H9 (cell line): ENCODE measurements at regions not wholly inside any gene's neighbourhood (a gene's known extent, or its start where the extent isn't known, plus 50 kb on each side); places are given as distances from the start of the nearest gene placed in this dataset.

Source experiments
- DNase-seq: peaks from one replicate; pipeline ENCODE4 v3.0.0-alpha.2; 2017
- H2AFZ ChIP-seq: one replicate; pipeline ENCODE4 v1.6.1; 2013; ENCODE audit warnings: mild to moderate bottlenecking, low read length, control low read depth, moderate library complexity
- H2AK5ac ChIP-seq: 2 replicates; pipeline ENCODE4 v1.6.1; 2013; ENCODE audit warnings: low read length, control low read depth, mixed read lengths; ENCODE audit not compliant: insufficient read length
- H2BK120ac ChIP-seq: one replicate; pipeline ENCODE4 v1.6.1; 2013; ENCODE audit warnings: low read depth, mild to moderate bottlenecking, low read length, control low read depth, inconsistent platforms; ENCODE audit not compliant: poor library complexity, severe bottlenecking
- H2BK12ac ChIP-seq: 2 replicates; pipeline ENCODE4 v1.6.1; 2013; ENCODE audit warnings: low read length, control low read depth, mixed read lengths, low read depth; ENCODE audit not compliant: insufficient read length
- H2BK15ac ChIP-seq: 2 replicates; pipeline ENCODE4 v1.6.1; 2013; ENCODE audit warnings: low read depth, low read length, control low read depth
- H2BK20ac ChIP-seq: one replicate; pipeline ENCODE4 v1.6.1; 2013; ENCODE audit warnings: low read depth, mild to moderate bottlenecking, low read length, control low read depth, inconsistent platforms; ENCODE audit not compliant: poor library complexity, severe bottlenecking
- H2BK5ac ChIP-seq: 2 replicates; pipeline ENCODE4 v1.6.1; 2013; ENCODE audit warnings: low read length, control low read depth, mixed read lengths; ENCODE audit not compliant: insufficient read length
- H3K14ac ChIP-seq: 2 replicates; pipeline ENCODE4 v1.6.1; 2013; ENCODE audit warnings: low read length, control low read depth; ENCODE audit not compliant: insufficient read depth
- H3K18ac ChIP-seq: 2 replicates; pipeline ENCODE4 v1.6.1; 2013; ENCODE audit warnings: low read depth, mild to moderate bottlenecking, mixed read lengths, low read length, control low read depth; ENCODE audit not compliant: insufficient read length
- H3K23ac ChIP-seq: 2 replicates; pipeline ENCODE4 v1.6.1; 2013; ENCODE audit warnings: low read length, control low read depth, mixed read lengths, low read depth; ENCODE audit not compliant: insufficient read length
- H3K23me2 ChIP-seq: 2 replicates; pipeline ENCODE4 v1.6.1; 2013; ENCODE audit warnings: low read depth, mild to moderate bottlenecking, mixed read lengths, low read length, control low read depth; ENCODE audit not compliant: insufficient read length, poor library complexity, severe bottlenecking
- H3K27ac ChIP-seq: 2 replicates; pipeline ENCODE4 v1.5.1; 2013; ENCODE audit warnings: low read length, control low read depth, mixed read lengths, low read depth; ENCODE audit not compliant: insufficient read length
- H3K27me3 ChIP-seq: 2 replicates; pipeline ENCODE4 v1.6.1; 2013; ENCODE audit warnings: low read length, control low read depth, inconsistent platforms; ENCODE audit not compliant: insufficient read depth
- H3K4ac ChIP-seq: 2 replicates; pipeline ENCODE4 v1.6.1; 2013; ENCODE audit warnings: low read depth, mild to moderate bottlenecking, control low read depth, inconsistent platforms, low read length, moderate library complexity
- H3K4me1 ChIP-seq: 2 replicates; pipeline ENCODE4 v1.6.1; 2013; ENCODE audit warnings: low read length, control low read depth, inconsistent platforms; ENCODE audit not compliant: insufficient read depth
- H3K4me2 ChIP-seq: 2 replicates; pipeline ENCODE4 v1.6.1; 2013; ENCODE audit warnings: low read length, control low read depth, mixed read lengths; ENCODE audit not compliant: insufficient read length, insufficient read depth
- H3K56ac ChIP-seq: 2 replicates; pipeline ENCODE4 v1.6.1; 2013; ENCODE audit warnings: low read depth, mild to moderate bottlenecking, mixed read lengths, low read length, control low read depth; ENCODE audit not compliant: insufficient read length
- H3K79me1 ChIP-seq: 2 replicates; pipeline ENCODE4 v1.6.1; 2013; ENCODE audit warnings: low read depth, mild to moderate bottlenecking, moderate library complexity, low read length, control low read depth, inconsistent platforms; ENCODE audit not compliant: insufficient read depth, poor library complexity, severe bottlenecking
- H3K79me2 ChIP-seq: 2 replicates; pipeline ENCODE4 v1.6.1; 2013; ENCODE audit warnings: low read length, control low read depth, inconsistent platforms; ENCODE audit not compliant: insufficient read depth
- H3K9ac ChIP-seq: 2 replicates; pipeline ENCODE4 v1.6.1; 2013; ENCODE audit warnings: low read length, control low read depth, mixed read lengths; ENCODE audit not compliant: insufficient read length; ENCODE audit errors: extremely low read depth
- H3K9me3 ChIP-seq: one replicate; pipeline ENCODE4 v1.6.1; 2013; ENCODE audit warnings: low read depth, low read length, inconsistent platforms; ENCODE audit not compliant: control insufficient read depth
- H3T11ph ChIP-seq: one replicate; pipeline ENCODE4 v1.6.1; 2013; ENCODE audit warnings: mild to moderate bottlenecking, low read length, control low read depth, inconsistent platforms
- H4K20me1 ChIP-seq: one replicate; pipeline ENCODE4 v1.6.1; 2013; ENCODE audit not compliant: control insufficient read depth, insufficient read length, insufficient read depth
- H4K5ac ChIP-seq: 2 replicates; pipeline ENCODE4 v1.6.1; 2013; ENCODE audit warnings: low read depth, mild to moderate bottlenecking, mixed read lengths, low read length, control low read depth; ENCODE audit not compliant: insufficient read length
- H4K8ac ChIP-seq: replicated peaks from 2 replicates; pipeline ENCODE4 v1.6.1; 2013; ENCODE audit warnings: low read length, control low read depth, mixed read lengths, low read depth; ENCODE audit not compliant: insufficient read length
- H4K91ac ChIP-seq: 2 replicates; pipeline ENCODE4 v1.6.1; 2013; ENCODE audit warnings: low read depth, mild to moderate bottlenecking, moderate library complexity, mixed read lengths, low read length, control low read depth; ENCODE audit not compliant: insufficient read length
- H3K27ac Mint-ChIP-seq, 3 experiments: 2 replicates in 2 of 3; 3 replicates in 1 of 3; pipeline ENCODE4 v1.8.0; 2020 to 2021; ENCODE audit warnings: mixed read lengths in 3 of 3, mild to moderate bottlenecking in 1 of 3, moderate library complexity in 1 of 3
- H3K27me3 Mint-ChIP-seq: 2 replicates; pipeline ENCODE4 v1.8.0; 2021; ENCODE audit warnings: low read depth, mild to moderate bottlenecking, moderate library complexity, mixed read lengths
- H3K36me3 Mint-ChIP-seq, 3 experiments: 2 replicates in 2 of 3; 3 replicates in 1 of 3; pipeline ENCODE4 v1.8.0; 2020 to 2021; ENCODE audit warnings: low read depth in 3 of 3, mixed read lengths in 3 of 3; ENCODE audit not compliant: insufficient read depth in 1 of 3
- H3K4me1 Mint-ChIP-seq, 2 experiments: 2 replicates each; pipeline ENCODE4 v1.8.0; 2020; ENCODE audit warnings: mixed read lengths in 2 of 2
- H3K4me3 Mint-ChIP-seq, 2 experiments: 2 replicates in 1 of 2; 3 replicates in 1 of 2; pipeline ENCODE4 v1.8.0; 2020 to 2021; ENCODE audit warnings: mild to moderate bottlenecking in 2 of 2, mixed read lengths in 2 of 2, moderate library complexity in 1 of 2
- H3K9me3 Mint-ChIP-seq, 2 experiments: 2 replicates in 1 of 2; 3 replicates in 1 of 2; pipeline ENCODE4 v1.8.0; 2020; ENCODE audit warnings: mild to moderate bottlenecking in 2 of 2, mixed read lengths in 2 of 2, moderate library complexity in 1 of 2
- WGBS: extraction: QIAGEN DNeasy Blood & Tissue Kit; methylation state at CpG from one replicate; pipeline ENCODE4 v1.1.7; 2013; ENCODE audit warnings: missing lambda C conversion rate, low lambda C conversion rate, mixed read lengths; ENCODE audit not compliant: insufficient read length; ENCODE audit errors: extremely low coverage; 5-methylcytosine and 5-hydroxymethylcytosine counted together
- TF ChIP-seq, protein P1 (sequence below): fragments of 200-600 bp; sonication (generic); conservative IDR thresholded peaks from 3 replicates; pipeline ENCODE4 v1.8.0; 2021; ENCODE audit warnings: antibody characterized with exemption, mild to moderate bottlenecking

- H3K79me1 ChIP-seq: no peaks in the 10 kb centered on the region
- no peak overlapping the region for H2BK12ac ChIP-seq
- TF ChIP-seq, protein P1, sequence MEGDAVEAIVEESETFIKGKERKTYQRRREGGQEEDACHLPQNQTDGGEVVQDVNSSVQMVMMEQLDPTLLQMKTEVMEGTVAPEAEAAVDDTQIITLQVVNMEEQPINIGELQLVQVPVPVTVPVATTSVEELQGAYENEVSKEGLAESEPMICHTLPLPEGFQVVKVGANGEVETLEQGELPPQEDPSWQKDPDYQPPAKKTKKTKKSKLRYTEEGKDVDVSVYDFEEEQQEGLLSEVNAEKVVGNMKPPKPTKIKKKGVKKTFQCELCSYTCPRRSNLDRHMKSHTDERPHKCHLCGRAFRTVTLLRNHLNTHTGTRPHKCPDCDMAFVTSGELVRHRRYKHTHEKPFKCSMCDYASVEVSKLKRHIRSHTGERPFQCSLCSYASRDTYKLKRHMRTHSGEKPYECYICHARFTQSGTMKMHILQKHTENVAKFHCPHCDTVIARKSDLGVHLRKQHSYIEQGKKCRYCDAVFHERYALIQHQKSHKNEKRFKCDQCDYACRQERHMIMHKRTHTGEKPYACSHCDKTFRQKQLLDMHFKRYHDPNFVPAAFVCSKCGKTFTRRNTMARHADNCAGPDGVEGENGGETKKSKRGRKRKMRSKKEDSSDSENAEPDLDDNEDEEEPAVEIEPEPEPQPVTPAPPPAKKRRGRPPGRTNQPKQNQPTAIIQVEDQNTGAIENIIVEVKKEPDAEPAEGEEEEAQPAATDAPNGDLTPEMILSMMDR: no peak
- H3K14ac ChIP-seq: no peak overlapping the region
- H3K9ac ChIP-seq: no peak overlapping the region
- no peak overlapping the region for H3K27ac ChIP-seq
- no peaks in the 10 kb centered on the region for H3K27me3 ChIP-seq
- H2BK120ac ChIP-seq: no peak overlapping the region
- no peaks in the 10 kb centered on the region for H4K20me1 ChIP-seq
- no peak overlapping the region for H2AFZ ChIP-seq
- Mint-ChIP-seq H3K27me3 (no peaks in the 10 kb centered on the region), H3K27ac (no peak overlapping the region), H3K4me1 (no peaks in the 10 kb centered on the region), H3K36me3 (peaks cover 0 to 10% (median 4%) of the 10 kb centered on the region in 3 experiments; a peak in 5 of 7 replicates), H3K9me3 (peaks cover 7 to 18% of the 10 kb centered on the region in 2 experiments), H3K4me3 (no peak overlapping the region)
- H3K9me3 ChIP-seq: no peaks in the 10 kb centered on the region
- no peak overlapping the region for H3K4ac ChIP-seq
- H3K23ac ChIP-seq: no peak overlapping the region
- H2BK5ac ChIP-seq: no peak overlapping the region
- no peaks in the 10 kb centered on the region for H3K79me2 ChIP-seq
- no peaks in the 10 kb centered on the region for H3K4me1 ChIP-seq
- H3K4me2 ChIP-seq: no peak overlapping the region
- H2BK15ac ChIP-seq: no peak overlapping the region
- no peak overlapping the region for H4K5ac ChIP-seq
- H4K8ac ChIP-seq: no peak overlapping the region
- H2BK20ac ChIP-seq: no peak overlapping the region
- no peak overlapping the region for H3T11ph ChIP-seq
- H4K91ac ChIP-seq: no peak overlapping the region
- no peaks in the 10 kb centered on the region for H3K23me2 ChIP-seq
- no peak for DNase-seq
- H3K56ac ChIP-seq: no peak overlapping the region
- 100% methylated on average over 1 of the region's 3 CpGs for WGBS
- no peak overlapping the region for H3K18ac ChIP-seq
- no peak overlapping the region for H2AK5ac ChIP-seq
Measured at GRCh38 chr9:74407166-74407565, 90.0 kb upstream of the RORB start.
